ENCODE measurements at regions not wholly inside any gene's neighbourhood (a gene's known extent, or its start where the extent isn't known, plus 50 kb on each side); places are given as distances from the start of the nearest gene placed in this dataset.

DNA sequence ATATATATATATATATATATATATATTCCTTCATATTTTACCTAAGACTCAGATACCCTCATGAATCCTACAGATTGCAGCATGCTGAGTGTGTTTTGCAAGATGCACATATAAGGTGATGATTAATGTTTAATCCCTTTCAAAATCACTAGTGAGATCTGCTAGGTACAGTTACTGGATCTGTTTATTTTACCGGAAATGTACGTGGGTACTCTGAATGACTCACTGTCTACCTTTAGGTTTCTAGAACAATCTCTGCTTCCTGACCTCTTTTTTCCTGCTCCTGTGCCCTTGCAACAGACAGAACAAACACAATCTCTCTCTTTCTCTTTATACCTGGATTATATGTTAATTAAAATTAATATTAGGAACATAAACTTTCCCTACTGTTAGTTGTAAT lies 379.6 kb downstream of the FAM133A start:
- BruUV-seq (replicated peaks) = no TSS peak
- CTCF ChIA-PET = no interaction called here
- H3K4me3 ChIP-seq = no peak overlapping the region
- H3K4me2 ChIP-seq = no peak overlapping the region
- no peak overlapping the region for H2AFZ ChIP-seq
- no peaks in the 10 kb centered on the region for H3F3A ChIP-seq (ENCODE audit: insufficient read depth, low read depth)
- POLR2A ChIA-PET (ENCODE audit: unreplicated experiment) = no interaction called here
- no peak overlapping the region for H3K27ac ChIP-seq
- H3K79me2 ChIP-seq (ENCODE audit: low read depth) = no peaks in the 10 kb centered on the region
- no peaks in the 10 kb centered on the region for H4K20me1 ChIP-seq (ENCODE audit: insufficient read depth)
- intact Hi-C loops (cut with micrococcal nuclease; ENCODE audit: unreplicated experiment) = no loop called here
- DNase-seq = no peak
- H3K9me3 ChIP-seq (ENCODE audit: insufficient read depth, low read depth) = no peaks in the 10 kb centered on the region
- no peaks in the 10 kb centered on the region for H3K9me2 ChIP-seq (ENCODE audit: insufficient read depth)
- no peaks in the 10 kb centered on the region for H3K4me1 ChIP-seq (replicated peaks; ENCODE audit: insufficient read depth)
- H3K36me3 ChIP-seq (ENCODE audit: low read depth) = no peaks in the 10 kb centered on the region
- TF ChIP-seq EZH2 (IDR thresholded peaks at IDR 0.05; ENCODE audit: low read depth) = no peak
- TF ChIP-seq, protein P1, sequence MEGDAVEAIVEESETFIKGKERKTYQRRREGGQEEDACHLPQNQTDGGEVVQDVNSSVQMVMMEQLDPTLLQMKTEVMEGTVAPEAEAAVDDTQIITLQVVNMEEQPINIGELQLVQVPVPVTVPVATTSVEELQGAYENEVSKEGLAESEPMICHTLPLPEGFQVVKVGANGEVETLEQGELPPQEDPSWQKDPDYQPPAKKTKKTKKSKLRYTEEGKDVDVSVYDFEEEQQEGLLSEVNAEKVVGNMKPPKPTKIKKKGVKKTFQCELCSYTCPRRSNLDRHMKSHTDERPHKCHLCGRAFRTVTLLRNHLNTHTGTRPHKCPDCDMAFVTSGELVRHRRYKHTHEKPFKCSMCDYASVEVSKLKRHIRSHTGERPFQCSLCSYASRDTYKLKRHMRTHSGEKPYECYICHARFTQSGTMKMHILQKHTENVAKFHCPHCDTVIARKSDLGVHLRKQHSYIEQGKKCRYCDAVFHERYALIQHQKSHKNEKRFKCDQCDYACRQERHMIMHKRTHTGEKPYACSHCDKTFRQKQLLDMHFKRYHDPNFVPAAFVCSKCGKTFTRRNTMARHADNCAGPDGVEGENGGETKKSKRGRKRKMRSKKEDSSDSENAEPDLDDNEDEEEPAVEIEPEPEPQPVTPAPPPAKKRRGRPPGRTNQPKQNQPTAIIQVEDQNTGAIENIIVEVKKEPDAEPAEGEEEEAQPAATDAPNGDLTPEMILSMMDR (conservative IDR thresholded peaks at IDR 0.05) = no peak
- no peaks in the 10 kb centered on the region for H3K27me3 ChIP-seq (ENCODE audit: insufficient read depth, low read depth)

DNA sequence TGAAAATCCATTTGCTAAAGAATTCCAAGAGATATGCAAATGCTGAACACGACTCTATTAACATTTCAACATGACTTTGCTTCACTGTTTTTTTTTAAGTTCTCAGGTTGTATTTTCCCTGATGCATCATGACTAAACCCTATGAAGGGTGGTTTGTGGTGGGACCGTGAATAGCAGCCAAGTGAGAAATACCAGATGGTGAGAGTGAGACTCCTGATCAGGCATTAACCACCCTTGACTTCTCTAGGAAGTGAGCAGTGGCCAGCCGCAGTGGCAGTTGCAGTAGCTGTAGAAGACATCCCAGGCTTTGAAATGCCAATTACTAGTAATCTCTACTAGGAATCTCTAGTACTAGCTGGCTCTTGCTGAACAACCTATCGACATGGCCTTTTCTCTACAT lies 383.4 kb downstream of the FAM133A start:
- H3K27ac ChIP-seq = no peak overlapping the region
- TF ChIP-seq, protein P1 (conservative IDR thresholded peaks at IDR 0.05) = no peak
- TF ChIP-seq EZH2 (IDR thresholded peaks at IDR 0.05; ENCODE audit: low read depth) = no peak

DNA sequence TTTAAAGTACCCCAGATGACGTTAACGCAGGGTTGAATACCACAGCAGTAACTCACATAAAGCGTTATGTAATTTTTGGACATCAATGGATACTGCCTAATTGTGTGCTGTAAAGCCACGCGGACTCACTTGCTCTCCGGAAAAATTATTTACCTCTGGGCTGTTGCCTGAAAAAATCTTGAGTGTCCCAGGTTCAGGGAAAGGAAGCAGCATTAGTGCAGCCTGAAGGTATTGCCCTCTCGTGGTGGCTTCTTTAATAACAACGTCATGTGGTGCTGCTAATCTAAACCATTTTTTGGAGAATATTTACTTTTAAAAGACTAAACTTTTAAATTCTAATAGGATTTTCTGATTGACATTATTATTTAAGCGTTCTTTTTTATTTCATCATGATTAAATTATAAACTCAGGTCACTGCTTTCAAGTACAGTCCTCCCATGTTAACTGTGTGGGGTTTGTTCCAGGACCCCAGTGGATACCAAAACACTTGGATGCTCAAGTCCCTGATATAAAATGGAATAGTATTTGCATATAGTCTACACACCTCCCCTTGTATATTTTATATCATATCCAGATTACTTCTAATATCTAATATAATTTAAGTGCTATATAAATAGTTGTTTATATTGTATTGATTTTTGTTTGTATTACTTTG lies 384.8 kb downstream of the FAM133A start:
- Histone ChIP-seq H2AFZ (no peak overlapping the region), H3K79me2 (ENCODE audit: low read depth) (no peaks in the 10 kb centered on the region), H3K4me2 (no peak overlapping the region), H4K20me1 (ENCODE audit: insufficient read depth) (no peaks in the 10 kb centered on the region), H3F3A (ENCODE audit: insufficient read depth, low read depth) (no peaks in the 10 kb centered on the region), H3K9me2 (ENCODE audit: insufficient read depth) (no peaks in the 10 kb centered on the region), H3K36me3 (ENCODE audit: low read depth) (no peaks in the 10 kb centered on the region), H3K4me1 (replicated peaks; ENCODE audit: insufficient read depth) (no peaks in the 10 kb centered on the region), H3K27me3 (ENCODE audit: insufficient read depth, low read depth) (no peaks in the 10 kb centered on the region), H3K27ac (no peak overlapping the region), H3K4me3 (no peak overlapping the region), H3K9me3 (ENCODE audit: insufficient read depth, low read depth) (no peaks in the 10 kb centered on the region)
- POLR2A ChIA-PET (ENCODE audit: unreplicated experiment) = no interaction called here
- CTCF ChIA-PET = no interaction called here
- BruUV-seq (replicated peaks) = no TSS peak
- DNase-seq = no peak
- intact Hi-C loops (cut with micrococcal nuclease; ENCODE audit: unreplicated experiment) = no loop called here
- TF ChIP-seq, protein P1 (conservative IDR thresholded peaks at IDR 0.05) = peak; percentile 65
- TF ChIP-seq EZH2 (IDR thresholded peaks at IDR 0.05; ENCODE audit: low read depth) = no peak

More for the DNA sequence above, 383.4 kb downstream of the FAM133A start:
- H3K9me2 ChIP-seq (ENCODE audit: insufficient read depth) = no peaks in the 10 kb centered on the region
- no peaks in the 10 kb centered on the region for H3K27me3 ChIP-seq (ENCODE audit: insufficient read depth, low read depth)
- CTCF ChIA-PET = no interaction called here
- no peak for DNase-seq
- intact Hi-C loops (cut with micrococcal nuclease; ENCODE audit: unreplicated experiment) = no loop called here
- H4K20me1 ChIP-seq (ENCODE audit: insufficient read depth) = no peaks in the 10 kb centered on the region
- no peaks in the 10 kb centered on the region for H3K9me3 ChIP-seq (ENCODE audit: insufficient read depth, low read depth)
- H3K4me3 ChIP-seq = no peak overlapping the region
- no peaks in the 10 kb centered on the region for H3F3A ChIP-seq (ENCODE audit: insufficient read depth, low read depth)
- BruUV-seq (replicated peaks) = no TSS peak
- no peaks in the 10 kb centered on the region for H3K36me3 ChIP-seq (ENCODE audit: low read depth)
- H3K79me2 ChIP-seq (ENCODE audit: low read depth) = no peaks in the 10 kb centered on the region
- H2AFZ ChIP-seq = no peak overlapping the region
- POLR2A ChIA-PET (ENCODE audit: unreplicated experiment) = no interaction called here
- H3K4me2 ChIP-seq = no peak overlapping the region
- H3K4me1 ChIP-seq (replicated peaks; ENCODE audit: insufficient read depth) = no peaks in the 10 kb centered on the region

Measured in PC-9 (cell line).